ENCODE measurements at regions not wholly inside any gene's neighbourhood (a gene's known extent, or its start where the extent isn't known, plus 50 kb on each side); places are given as distances from the start of the nearest gene placed in this dataset.

- no peak for TF ChIP-seq POLR2A (IDR thresholded peaks at IDR 0.05)
- TF ChIP-seq CTCF (IDR thresholded peaks at IDR 0.05) = no peak
These were observed 248.0 kb downstream of the DRD1 start for GRCh38 chr5:175195698-175196656.

All from lower leg skin (tissue), 3 donors.